ENCODE measurements at regions not wholly inside any gene's neighbourhood (a gene's known extent, or its start where the extent isn't known, plus 50 kb on each side); places are given as distances from the start of the nearest gene placed in this dataset.

- no peak for DNase-seq
These were observed 274.2 kb downstream of the TMEM167A start for GRCh38 chr5:82802954-82803353.

GRCh38 chr5:82800826-82801225, 276.4 kb downstream of the TMEM167A start:
- DNase-seq, result no peak

GRCh38 chr5:82799361-82800077, 277.7 kb downstream of the TMEM167A start:
- no peak for DNase-seq

- DNase-seq, result no peak
These were observed 278.5 kb downstream of the TMEM167A start for GRCh38 chr5:82798676-82799075.

GRCh38 chr5:82796643-82797416, 280.4 kb downstream of the TMEM167A start:
- DNase-seq, result no peak

GRCh38 chr5:82794876-82795275, 282.3 kb downstream of the TMEM167A start:
- DNase-seq, result no peak

- no peak for DNase-seq
These were observed 283.3 kb downstream of the TMEM167A start for GRCh38 chr5:82793808-82794419.

GRCh38 chr5:82792096-82792495, 285.1 kb downstream of the TMEM167A start:
- DNase-seq, result no peak

- no peak for DNase-seq
These were observed 288.1 kb downstream of the TMEM167A start for GRCh38 chr5:82789095-82789494.

GRCh38 chr5:82786748-82787147, 290.4 kb downstream of the TMEM167A start:
- no peak for DNase-seq

GRCh38 chr5:82785882-82786509, 291.2 kb downstream of the TMEM167A start:
- DNase-seq, result no peak

- no peak for DNase-seq
These were observed 291.7 kb downstream of the TMEM167A start for GRCh38 chr5:82785456-82785855.

GRCh38 chr5:82784521-82784920, 292.7 kb downstream of the TMEM167A start:
- DNase-seq, result no peak

- DNase-seq, result no peak
These were observed 300.1 kb downstream of the TMEM167A start for GRCh38 chr5:82777106-82777505.

GRCh38 chr5:82772281-82772680, 304.9 kb downstream of the TMEM167A start:
- no peak for DNase-seq

GRCh38 chr5:82766206-82766605, 311.0 kb downstream of the TMEM167A start:
- no peak for DNase-seq

- no peak for DNase-seq
These were observed 311.4 kb downstream of the TMEM167A start for GRCh38 chr5:82765765-82766164.

- DNase-seq, result no peak
These were observed 316.3 kb downstream of the TMEM167A start for GRCh38 chr5:82760856-82761255.

GRCh38 chr5:82758881-82759280, 318.3 kb downstream of the TMEM167A start:
- no peak for DNase-seq

GRCh38 chr5:82754759-82755158, 322.4 kb downstream of the TMEM167A start:
- DNase-seq, result no peak

GRCh38 chr5:82754036-82754746, 323.0 kb downstream of the TMEM167A start:
- no peak for DNase-seq

- DNase-seq, result no peak
These were observed 323.8 kb downstream of the TMEM167A start for GRCh38 chr5:82753374-82753773.

GRCh38 chr5:82749461-82749820, 327.8 kb downstream of the TMEM167A start:
- no peak for DNase-seq

Measured in activated CD4-positive, CD25-positive, alpha-beta regulatory T cell (primary cell).